Lower lobe of right lung (tissue), 2 donors: ENCODE measurements at regions not wholly inside any gene's neighbourhood (a gene's known extent, or its start where the extent isn't known, plus 50 kb on each side); places are given as distances from the start of the nearest gene placed in this dataset.
"Not testable (repeated sequence)": the region's sequence is repeated elsewhere in the genome, so short reads cannot be mapped to it uniquely, and the experiment has no call there.

Source experiments
- ATAC-seq, 2 donors: fragments of 200-7000 bp; cut with Tn5 transposase; one replicate each; pipeline ENCODE4 v1.9.1; 2020 to 2022; ENCODE audit warnings: mild to moderate bottlenecking in 2 of 2, moderate library complexity in 2 of 2
- DNase-seq: peaks from one replicate; pipeline ENCODE4 v3.0.0-alpha.2; 2020
- H3K27ac ChIP-seq: fragments of 200-600 bp; one replicate; pipeline ENCODE4 v1.8.0; 2022
- H3K27me3 ChIP-seq: fragments of 200-600 bp; one replicate; pipeline ENCODE4 v1.8.0; 2022; ENCODE audit warnings: low read depth
- H3K36me3 ChIP-seq: fragments of 200-600 bp; one replicate; pipeline ENCODE4 v1.8.0; 2022; ENCODE audit warnings: mild to moderate bottlenecking
- H3K4me1 ChIP-seq: fragments of 200-600 bp; one replicate; pipeline ENCODE4 v1.8.0; 2022
- H3K4me3 ChIP-seq: fragments of 200-600 bp; one replicate; pipeline ENCODE4 v1.8.0; 2022; ENCODE audit warnings: mild to moderate bottlenecking
- H3K9me3 ChIP-seq: fragments of 200-600 bp; one replicate; pipeline ENCODE4 v1.8.0; 2022
- intact Hi-C: fragments of 100-400 bp; cut with DNase I; formaldehyde crosslinking; loops from one replicate; pipeline ENCODE4 v1.11.0; 2022
- TF ChIP-seq, protein P1 (sequence below): fragments of 200-600 bp; IDR thresholded peaks from one replicate; pipeline ENCODE4 v1.8.0; 2022; ENCODE audit warnings: antibody characterized with exemption, mild to moderate bottlenecking
- donor health status: DM: no; HTN: yes; CAD: no; lungs with severe emphysema.

DNA sequence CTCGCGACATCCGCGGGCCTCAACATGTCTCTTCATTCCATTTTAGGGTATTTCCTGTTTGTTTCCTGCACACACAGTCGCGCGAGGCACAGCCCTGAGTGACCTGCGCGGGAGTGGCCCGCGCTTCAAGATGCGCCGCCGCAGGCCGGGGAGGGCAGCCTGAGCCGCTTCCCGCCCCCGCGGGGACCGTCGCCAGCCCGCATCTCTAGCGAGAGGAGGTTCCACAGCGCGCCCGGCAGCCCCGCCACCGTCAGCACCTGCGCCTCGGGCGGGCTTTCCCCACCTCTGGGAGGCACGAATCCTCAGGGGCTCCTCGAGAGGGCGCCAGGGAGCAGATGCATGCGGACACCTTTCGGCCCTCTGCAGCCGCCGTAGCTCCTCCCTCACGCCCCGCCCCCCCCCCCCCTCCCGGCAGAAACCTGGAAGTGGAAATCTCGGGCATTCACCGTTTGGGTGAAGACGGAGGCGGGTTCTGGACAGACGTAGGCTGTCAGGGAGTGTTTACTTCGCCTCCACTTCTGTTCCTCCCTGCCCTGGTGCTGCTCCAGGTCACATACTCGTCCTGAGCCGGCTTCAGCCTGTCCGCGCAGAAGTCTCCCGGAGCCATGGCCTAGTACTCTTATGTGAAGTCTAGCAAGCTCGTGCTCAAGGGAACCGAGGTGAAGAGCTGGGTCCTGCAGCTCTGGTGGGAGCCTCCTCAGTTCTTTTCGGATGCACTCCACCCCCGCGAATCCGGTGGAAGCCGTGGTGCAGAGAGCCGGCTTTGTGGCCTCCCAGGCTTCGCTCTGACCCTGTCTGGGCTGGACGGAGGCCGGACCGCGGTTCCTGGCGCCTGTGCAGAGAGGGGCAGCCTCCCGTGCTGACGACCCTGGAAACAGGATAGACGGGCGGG is 880.5 kb upstream of the DEFB115 start:
- TF ChIP-seq, protein P1, sequence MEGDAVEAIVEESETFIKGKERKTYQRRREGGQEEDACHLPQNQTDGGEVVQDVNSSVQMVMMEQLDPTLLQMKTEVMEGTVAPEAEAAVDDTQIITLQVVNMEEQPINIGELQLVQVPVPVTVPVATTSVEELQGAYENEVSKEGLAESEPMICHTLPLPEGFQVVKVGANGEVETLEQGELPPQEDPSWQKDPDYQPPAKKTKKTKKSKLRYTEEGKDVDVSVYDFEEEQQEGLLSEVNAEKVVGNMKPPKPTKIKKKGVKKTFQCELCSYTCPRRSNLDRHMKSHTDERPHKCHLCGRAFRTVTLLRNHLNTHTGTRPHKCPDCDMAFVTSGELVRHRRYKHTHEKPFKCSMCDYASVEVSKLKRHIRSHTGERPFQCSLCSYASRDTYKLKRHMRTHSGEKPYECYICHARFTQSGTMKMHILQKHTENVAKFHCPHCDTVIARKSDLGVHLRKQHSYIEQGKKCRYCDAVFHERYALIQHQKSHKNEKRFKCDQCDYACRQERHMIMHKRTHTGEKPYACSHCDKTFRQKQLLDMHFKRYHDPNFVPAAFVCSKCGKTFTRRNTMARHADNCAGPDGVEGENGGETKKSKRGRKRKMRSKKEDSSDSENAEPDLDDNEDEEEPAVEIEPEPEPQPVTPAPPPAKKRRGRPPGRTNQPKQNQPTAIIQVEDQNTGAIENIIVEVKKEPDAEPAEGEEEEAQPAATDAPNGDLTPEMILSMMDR = peak; percentile 76
- peak; percentile 98 to 99 for ATAC-seq
- intact Hi-C loops = no loop called here
- H3K9me3 ChIP-seq = no peaks in the 10 kb centered on the region
- no peaks in the 10 kb centered on the region for H3K36me3 ChIP-seq
- peak overlapping the region; percentile 87 for H3K27ac ChIP-seq
- DNase-seq = peak; percentile 90
- peaks cover 10% of the 10 kb centered on the region for H3K4me1 ChIP-seq
- H3K27me3 ChIP-seq = no peaks in the 10 kb centered on the region
- peak overlapping the region; percentile 90 for H3K4me3 ChIP-seq

DNA sequence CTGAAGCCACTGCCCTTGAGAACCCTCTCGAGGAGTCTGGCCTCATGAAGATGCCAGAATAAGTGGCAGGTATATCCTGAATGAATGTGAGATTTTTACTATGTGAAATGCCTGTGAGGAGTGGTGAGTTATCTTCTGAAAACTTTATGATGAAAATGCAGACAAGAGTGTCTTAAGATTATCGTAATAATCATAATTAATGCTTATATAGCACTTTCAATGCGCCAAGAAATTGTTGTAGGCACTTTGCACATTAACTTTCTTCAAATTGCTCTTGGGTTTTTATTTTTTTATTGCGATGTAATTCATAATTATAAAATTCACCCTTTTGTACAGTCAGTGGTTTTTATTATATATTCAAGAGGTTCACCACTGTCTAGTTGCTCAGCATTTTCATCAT is 879.1 kb upstream of the DEFB115 start:
- Histone ChIP-seq H3K4me1 (peaks cover 10% of the 10 kb centered on the region), H3K4me3 (peak overlapping the region; percentile 90)
- DNase-seq, H3K36me3 ChIP-seq, ATAC-seq, intact Hi-C loops, H3K9me3 ChIP-seq, H3K27ac ChIP-seq, H3K27me3 ChIP-seq: not testable (repeated sequence)

DNA sequence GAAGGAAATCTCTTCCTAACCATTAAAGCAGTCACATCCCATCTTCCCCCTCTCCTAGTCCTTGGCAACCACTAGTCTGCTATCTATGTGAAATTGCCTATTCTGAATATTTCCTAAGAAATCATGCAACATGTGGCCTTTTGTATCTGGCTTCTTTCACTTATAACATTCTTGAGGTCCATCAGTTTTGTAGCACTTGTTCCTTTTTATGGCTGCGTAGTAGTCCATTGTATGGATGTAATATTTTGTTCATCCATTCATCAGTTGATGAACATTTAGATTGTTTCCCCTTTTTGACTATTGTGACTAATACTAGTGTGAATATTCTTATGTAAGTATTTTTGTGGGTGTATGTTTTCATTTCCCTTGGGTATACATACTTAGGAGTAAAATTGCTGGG is 878.7 kb upstream of the DEFB115 start:
- peaks cover 10% of the 10 kb centered on the region for H3K4me1 ChIP-seq
- intact Hi-C loops, H3K9me3 ChIP-seq, H3K27ac ChIP-seq, H3K36me3 ChIP-seq, DNase-seq, H3K27me3 ChIP-seq, ATAC-seq, H3K4me3 ChIP-seq: not testable (repeated sequence)

DNA sequence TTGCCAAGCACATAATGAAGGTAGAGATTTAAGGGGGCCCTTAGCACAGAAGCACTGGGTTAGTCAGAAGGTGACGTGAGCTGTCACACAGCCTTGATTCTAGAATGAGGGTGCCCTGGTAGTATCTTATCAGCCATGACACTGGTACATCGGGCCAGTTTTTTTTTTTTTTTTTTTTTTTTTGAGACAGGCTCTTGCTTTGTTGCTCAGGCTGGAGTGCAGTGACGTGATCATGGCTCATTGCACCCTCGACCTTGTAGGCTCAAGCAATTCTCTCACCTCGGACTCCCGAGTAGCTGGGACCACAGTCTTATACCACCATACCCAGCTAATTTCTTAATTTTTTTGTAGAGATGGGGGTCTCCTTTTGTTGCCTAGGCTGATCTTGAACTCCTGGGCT is 872.6 kb upstream of the DEFB115 start:
- ATAC-seq, H3K4me1 ChIP-seq, H3K4me3 ChIP-seq, H3K9me3 ChIP-seq, H3K27me3 ChIP-seq, DNase-seq, intact Hi-C loops, H3K27ac ChIP-seq: not testable (repeated sequence)
- peaks cover 21% of the 10 kb centered on the region for H3K36me3 ChIP-seq

DNA sequence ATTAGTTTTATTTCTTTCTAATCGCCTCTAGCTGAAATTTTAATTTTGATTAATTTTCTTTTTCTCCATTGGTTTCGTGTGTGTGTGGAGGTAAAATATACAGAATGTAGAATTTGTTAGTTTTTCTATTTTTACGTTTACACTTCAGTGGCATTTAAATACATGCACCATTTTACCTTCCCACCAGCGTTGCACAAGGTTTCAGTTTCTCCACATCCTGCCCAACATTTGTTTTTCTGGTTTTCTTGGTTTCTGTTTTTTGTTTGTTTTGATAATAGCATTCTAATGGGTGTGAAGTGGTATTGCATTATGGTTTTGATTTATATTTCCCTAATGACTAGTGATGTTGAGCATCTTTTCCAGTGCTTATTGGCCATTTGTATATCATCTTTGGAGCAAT is 871.4 kb upstream of the DEFB115 start:
- intact Hi-C loops, H3K4me1 ChIP-seq, DNase-seq, H3K27ac ChIP-seq, H3K4me3 ChIP-seq, H3K9me3 ChIP-seq, H3K27me3 ChIP-seq, ATAC-seq: not testable (repeated sequence)
- H3K36me3 ChIP-seq = peaks cover 24% of the 10 kb centered on the region

DNA sequence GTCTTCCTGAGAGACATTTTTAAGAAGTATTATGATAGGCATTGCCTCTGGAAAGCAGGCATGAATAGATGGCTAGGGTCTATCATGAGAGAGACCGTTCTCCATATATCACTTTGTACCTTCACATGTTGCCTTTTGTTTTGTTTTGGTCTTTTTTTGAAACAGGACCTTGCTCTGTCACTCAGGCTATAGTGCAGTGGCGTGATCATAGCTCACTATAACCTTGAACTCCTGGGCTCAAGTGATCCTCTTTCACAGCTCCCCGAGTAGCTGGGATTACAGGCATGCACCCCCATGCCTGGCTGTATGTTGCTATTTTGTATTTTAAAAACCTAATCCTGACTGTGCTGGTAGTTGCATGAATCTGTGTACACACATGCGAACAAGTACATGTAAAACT is 869.6 kb upstream of the DEFB115 start:
- intact Hi-C loops, H3K4me1 ChIP-seq, H3K4me3 ChIP-seq, H3K27ac ChIP-seq, DNase-seq, H3K9me3 ChIP-seq, H3K27me3 ChIP-seq, ATAC-seq: not testable (repeated sequence)
- H3K36me3 ChIP-seq = peaks cover 38% of the 10 kb centered on the region

DNA sequence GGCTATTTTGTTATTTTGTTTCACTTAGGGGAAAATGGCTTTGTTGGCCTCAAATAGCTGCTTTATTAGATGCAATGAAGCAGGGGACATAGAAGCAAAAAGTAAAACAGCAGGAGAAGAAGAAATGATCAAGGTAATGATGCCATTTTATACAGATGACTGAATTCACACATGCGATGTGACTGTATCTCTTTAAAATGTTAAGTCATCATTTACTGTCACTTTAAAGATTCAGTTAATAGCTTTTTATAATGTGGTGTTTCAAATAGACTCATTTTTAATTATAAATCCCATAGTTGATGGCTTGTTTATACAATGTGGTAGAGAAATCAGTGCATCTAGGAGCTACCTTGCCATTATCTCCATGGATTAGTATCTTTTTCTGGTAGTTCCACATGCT is 863.9 kb upstream of the DEFB115 start:
- H3K27ac ChIP-seq, H3K4me3 ChIP-seq, ATAC-seq, H3K4me1 ChIP-seq, H3K27me3 ChIP-seq, intact Hi-C loops, DNase-seq, H3K9me3 ChIP-seq: not testable (repeated sequence)
- peaks cover 60% of the 10 kb centered on the region for H3K36me3 ChIP-seq

DNA sequence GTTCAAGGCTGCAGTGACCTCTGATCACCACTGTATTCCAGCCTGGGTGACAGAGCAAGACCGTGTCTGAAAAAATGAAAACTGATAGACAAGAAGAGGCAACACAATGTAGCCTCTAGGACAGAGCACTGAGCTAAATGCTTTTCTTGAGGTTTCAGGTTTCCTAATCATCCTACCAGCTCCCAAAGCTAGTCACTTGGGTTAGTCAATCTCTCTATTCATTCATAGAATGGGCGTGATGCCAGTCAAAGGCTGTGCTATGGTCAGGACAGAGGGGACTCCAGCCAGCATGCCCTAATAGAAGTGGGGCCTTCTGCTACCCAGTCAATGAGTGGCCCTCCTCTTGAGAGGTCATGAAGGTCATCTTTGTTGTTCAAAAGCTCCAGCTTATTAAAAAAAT is 860.4 kb upstream of the DEFB115 start:
- ATAC-seq = not testable (repeated sequence)

DNA sequence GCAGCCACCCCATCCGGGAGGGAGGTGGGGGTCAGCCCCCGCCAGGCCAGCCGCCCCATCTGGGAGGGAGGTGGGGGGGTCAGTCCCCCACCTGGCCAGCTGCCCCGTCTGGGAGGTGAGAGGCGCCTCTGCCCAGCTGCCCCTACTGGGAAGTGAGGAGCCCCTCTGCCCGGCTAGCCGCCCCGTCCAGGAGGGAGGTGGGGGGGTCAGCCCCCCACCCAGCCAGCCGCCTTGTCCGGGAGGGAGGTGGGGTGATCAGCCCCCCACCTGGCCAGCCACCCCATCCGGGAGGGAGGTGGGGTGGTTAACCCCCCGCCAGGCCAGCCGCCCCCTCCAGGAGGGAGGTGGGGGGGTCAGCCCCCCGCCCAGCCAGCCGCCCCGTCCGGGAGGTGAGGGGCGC is 852.4 kb upstream of the DEFB115 start:
- DNase-seq, intact Hi-C loops: not testable (repeated sequence)

More for the DNA sequence above, 860.4 kb upstream of the DEFB115 start:
- intact Hi-C loops, H3K9me3 ChIP-seq, DNase-seq, H3K27ac ChIP-seq, H3K27me3 ChIP-seq, H3K4me3 ChIP-seq, H3K4me1 ChIP-seq: not testable (repeated sequence)
- H3K36me3 ChIP-seq = peaks cover 76% of the 10 kb centered on the region

DNA sequence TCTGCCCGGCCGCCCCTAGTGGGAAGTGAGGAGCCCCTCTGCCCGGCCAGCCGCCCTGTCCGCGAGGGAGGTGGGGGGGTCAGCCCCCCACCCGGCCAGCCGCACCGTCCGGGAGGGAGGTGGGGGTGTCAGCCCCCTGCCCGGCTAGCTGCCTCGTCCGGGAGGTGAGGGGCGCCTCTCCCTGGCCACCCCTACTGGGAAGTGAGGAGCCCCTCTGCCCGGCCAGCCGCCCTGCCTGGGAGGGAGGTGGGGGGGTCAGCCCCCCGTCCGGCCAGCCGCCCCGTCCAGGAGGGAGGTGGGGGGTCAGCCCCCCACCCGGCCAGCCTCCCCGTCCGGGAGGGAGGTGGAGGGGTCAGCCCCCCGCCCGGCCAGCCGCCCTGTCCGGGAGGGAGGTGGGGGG is 851.9 kb upstream of the DEFB115 start:
- intact Hi-C loops, ATAC-seq, H3K27ac ChIP-seq, H3K4me3 ChIP-seq, H3K4me1 ChIP-seq, H3K27me3 ChIP-seq, DNase-seq: not testable (repeated sequence)
- H3K36me3 ChIP-seq = peaks cover 15% of the 10 kb centered on the region
- peaks cover 25% of the 10 kb centered on the region for H3K9me3 ChIP-seq

More for the DNA sequence above, 852.4 kb upstream of the DEFB115 start:
- not testable (repeated sequence) for ATAC-seq, H3K4me3 ChIP-seq, H3K27me3 ChIP-seq, H3K4me1 ChIP-seq, H3K27ac ChIP-seq
- Histone ChIP-seq H3K36me3 (peaks cover 21% of the 10 kb centered on the region), H3K9me3 (peaks cover 21% of the 10 kb centered on the region)

DNA sequence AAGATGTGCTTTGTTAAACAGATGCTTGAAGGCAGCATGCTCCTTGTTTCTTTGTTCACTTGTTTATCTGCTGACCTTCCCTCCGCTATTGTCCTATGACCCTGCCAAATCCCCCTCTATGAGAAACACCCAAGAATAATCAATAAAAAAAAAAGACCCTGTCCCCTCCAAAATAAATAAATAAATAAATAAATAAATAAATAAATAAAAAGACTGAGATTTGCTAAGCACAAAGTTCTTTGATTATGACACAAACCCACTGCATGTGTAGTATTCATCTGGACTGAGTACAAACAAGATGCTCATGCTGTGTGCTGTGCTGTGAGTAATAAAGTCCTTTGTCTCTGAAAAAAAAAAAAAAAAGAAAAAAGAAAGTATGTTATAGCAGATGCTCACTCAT is 851.1 kb upstream of the DEFB115 start:
- DNase-seq, intact Hi-C loops, H3K4me1 ChIP-seq, H3K4me3 ChIP-seq, H3K27me3 ChIP-seq, ATAC-seq, H3K27ac ChIP-seq, H3K36me3 ChIP-seq: not testable (repeated sequence)
- H3K9me3 ChIP-seq = peaks cover 32% of the 10 kb centered on the region
